Prostate gland (tissue), 2 donors: ENCODE measurements at regions not wholly inside any gene's neighbourhood (a gene's known extent, or its start where the extent isn't known, plus 50 kb on each side); places are given as distances from the start of the nearest gene placed in this dataset.

ENCODE experiments used
- DNase-seq: peaks from one replicate; pipeline ENCODE4 v3.0.0-alpha.2; 2019; ENCODE audit warnings: low spot score
- H3K27ac ChIP-seq, 2 donors: fragments of 200-600 bp; sonication (generic); 2 replicates each; pipeline ENCODE4 v1.5.1; 2017 to 2019
- H3K27me3 ChIP-seq: fragments of 200-600 bp; sonication (generic); replicated peaks from 2 replicates; pipeline ENCODE4 v1.5.1; 2019; ENCODE audit not compliant: insufficient read depth
- H3K36me3 ChIP-seq, 2 donors: fragments of 200-600 bp; sonication (generic); 1 replicate in 1 of 2; 2 replicates in 1 of 2; pipeline versions ENCODE4 v1.5.1 to v1.8.1; 2017 to 2019
- H3K4me1 ChIP-seq: fragments of 200-600 bp; sonication (generic); replicated peaks from 2 replicates; pipeline ENCODE4 v1.5.1; 2019
- H3K4me3 ChIP-seq, 2 donors: fragments of 200-600 bp; sonication (generic); 2 replicates each; pipeline ENCODE4 v1.5.1; 2017 to 2019
- H3K9me3 ChIP-seq: fragments of 200-600 bp; sonication (generic); 2 replicates; pipeline ENCODE4 v1.5.1; 2017
- CTCF ChIP-seq, 4 experiments: fragments of 200-600 bp in 2 of 4; fragments of 450-650 bp in 2 of 4; sonication (generic) in 2 of 4; IDR thresholded peaks; 1 replicate in 3 of 4; 2 replicates in 1 of 4; pipeline ENCODE4 v1.5.1; 2016 to 2019; ENCODE audit warnings: antibody characterized with exemption in 4 of 4, mild to moderate bottlenecking in 2 of 4, moderate library complexity in 2 of 4
- POLR2A ChIP-seq: fragments of 450-650 bp; IDR thresholded peaks from one replicate; pipeline ENCODE4 v1.6.1; 2016; ENCODE audit warnings: antibody characterized with exemption, mild to moderate bottlenecking
- POLR2AphosphoS5 ChIP-seq: sonication (generic); formaldehyde crosslinking; IDR thresholded peaks from one replicate; pipeline ENCODE4 v1.6.1; 2017; ENCODE audit warnings: antibody characterized with exemption
- WGBS: methylation state at CpG from one replicate; pipeline ENCODE4 v1.1.5; 2018; 5-methylcytosine and 5-hydroxymethylcytosine counted together
- intact Hi-C: fragments of 100-400 bp; cut with DNase I; formaldehyde crosslinking; loops from one replicate; pipeline ENCODE4 v1.14.2; 2022

- 81% methylated on average over 6 of the region's 6 CpGs for WGBS
- DNase-seq: no peak
- Histone ChIP-seq H3K27me3 (no peaks in the 10 kb centered on the region), H3K9me3 (no peaks in the 10 kb centered on the region), H3K27ac (no peak overlapping the region), H3K4me3 (no peak overlapping the region), H3K4me1 (no peaks in the 10 kb centered on the region), H3K36me3 (no peaks in the 10 kb centered on the region)
- no peak for TF ChIP-seq POLR2A
- TF ChIP-seq CTCF (IDR thresholded peaks at IDR 0.05): no peak
- no peak for TF ChIP-seq POLR2AphosphoS5
- intact Hi-C loops: loop anchor here (5.0 kb wide), 1 partner anchor 1460 kb away; no protein-coding TSS in a partner anchor
These were observed 97.2 kb downstream of the TRIM36 start for GRCh38 chr5:115072266-115073064.

- no peak overlapping the region for H3K4me3 ChIP-seq
- no peaks in the 10 kb centered on the region for H3K36me3 ChIP-seq
- 74% methylated on average over 3 of the region's 3 CpGs for WGBS
- DNase-seq: no peak
- H3K27me3 ChIP-seq: no peaks in the 10 kb centered on the region
- no peak for TF ChIP-seq CTCF (IDR thresholded peaks at IDR 0.05)
- TF ChIP-seq POLR2AphosphoS5: no peak
- TF ChIP-seq POLR2A: no peak
- H3K9me3 ChIP-seq: no peaks in the 10 kb centered on the region
- intact Hi-C loops: loop anchor here (5.0 kb wide), 1 partner anchor 1458 kb away; no protein-coding TSS in a partner anchor
- H3K27ac ChIP-seq: no peak overlapping the region
- H3K4me1 ChIP-seq: no peaks in the 10 kb centered on the region
These were observed 99.0 kb downstream of the TRIM36 start for GRCh38 chr5:115070737-115071136.

- peak; percentile 20 for DNase-seq
- Histone ChIP-seq H3K36me3 (no peaks in the 10 kb centered on the region), H3K27ac (no peak overlapping the region), H3K4me1 (no peaks in the 10 kb centered on the region), H3K9me3 (no peaks in the 10 kb centered on the region), H3K4me3 (no peak overlapping the region), H3K27me3 (no peaks in the 10 kb centered on the region)
- TF ChIP-seq CTCF (IDR thresholded peaks at IDR 0.05): peak in 3 of 4 experiments; percentile 32 to 59 (median 53)
- no peak for TF ChIP-seq POLR2A
- 62% methylated on average over 3 of the region's 3 CpGs for WGBS
- intact Hi-C loops: loop anchor here (10.0 kb wide), 1 partner anchor 1395 kb away; no protein-coding TSS in a partner anchor
These were observed 100.4 kb downstream of the TRIM36 start for GRCh38 chr5:115069087-115069968.

- DNase-seq: no peak
- 95% methylated on average over 14 of the region's 14 CpGs for WGBS
- no peaks in the 10 kb centered on the region for H3K36me3 ChIP-seq
- no peaks in the 10 kb centered on the region for H3K9me3 ChIP-seq
- intact Hi-C loops: loop anchor here (10.0 kb wide), 1 partner anchor 1394 kb away; no protein-coding TSS in a partner anchor
- H3K4me1 ChIP-seq: no peaks in the 10 kb centered on the region
- H3K4me3 ChIP-seq: no peak overlapping the region
- no peak for TF ChIP-seq POLR2AphosphoS5
- no peak for TF ChIP-seq CTCF (IDR thresholded peaks at IDR 0.05)
- no peak for TF ChIP-seq POLR2A
- no peaks in the 10 kb centered on the region for H3K27me3 ChIP-seq
- H3K27ac ChIP-seq: no peak overlapping the region
These were observed 101.2 kb downstream of the TRIM36 start for GRCh38 chr5:115068239-115069086.
